ENCODE measurements at regions not wholly inside any gene's neighbourhood (a gene's known extent, or its start where the extent isn't known, plus 50 kb on each side); places are given as distances from the start of the nearest gene placed in this dataset.
"Not testable (repeated sequence)": the region's sequence is repeated elsewhere in the genome, so short reads cannot be mapped to it uniquely, and the experiment has no call there.

DNA sequence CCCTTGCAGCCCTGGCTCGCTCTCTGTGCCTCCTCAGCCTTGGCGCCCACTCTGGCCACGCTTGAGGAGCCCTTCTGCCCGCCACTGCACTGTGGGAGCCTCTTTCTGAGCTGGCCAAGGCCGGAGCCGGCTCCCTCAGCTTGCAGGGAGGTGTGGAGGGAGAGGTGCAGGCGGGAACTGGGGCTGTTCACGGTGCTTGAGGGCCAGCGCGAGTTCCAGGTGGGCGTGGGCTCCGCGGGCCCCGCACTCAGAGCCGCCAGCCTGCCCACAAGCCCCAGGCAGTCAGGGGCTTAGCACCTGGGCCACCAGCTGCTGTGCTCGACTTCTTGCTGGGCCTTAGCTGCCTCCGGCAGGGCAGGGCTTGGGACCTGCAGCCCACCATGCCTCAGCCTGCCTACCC, 861.5 kb upstream of the TPTE start:
- not testable (repeated sequence) for H3K27me3 ChIP-seq (ENCODE audit: low read length); H3K79me2 ChIP-seq (ENCODE audit: insufficient read depth, low read length); H3K27ac ChIP-seq (ENCODE audit: low read depth, low read length); H3K4me3 ChIP-seq (ENCODE audit: insufficient read depth, low read length, poor library complexity, severe bottlenecking); H3K9me3 ChIP-seq (ENCODE audit: insufficient read depth, low read length); H3K9ac ChIP-seq (ENCODE audit: low read length); H3K36me3 ChIP-seq (ENCODE audit: low read length); H3K9me2 ChIP-seq (replicated peaks; ENCODE audit: insufficient read depth, low read length); H4K20me1 ChIP-seq (ENCODE audit: low read depth, low read length); H3K4me2 ChIP-seq (ENCODE audit: low read depth, low read length, poor library complexity, severe bottlenecking); H3F3A ChIP-seq (ENCODE audit: insufficient read depth); H2AFZ ChIP-seq (ENCODE audit: low read depth, low read length, severe bottlenecking)

DNA sequence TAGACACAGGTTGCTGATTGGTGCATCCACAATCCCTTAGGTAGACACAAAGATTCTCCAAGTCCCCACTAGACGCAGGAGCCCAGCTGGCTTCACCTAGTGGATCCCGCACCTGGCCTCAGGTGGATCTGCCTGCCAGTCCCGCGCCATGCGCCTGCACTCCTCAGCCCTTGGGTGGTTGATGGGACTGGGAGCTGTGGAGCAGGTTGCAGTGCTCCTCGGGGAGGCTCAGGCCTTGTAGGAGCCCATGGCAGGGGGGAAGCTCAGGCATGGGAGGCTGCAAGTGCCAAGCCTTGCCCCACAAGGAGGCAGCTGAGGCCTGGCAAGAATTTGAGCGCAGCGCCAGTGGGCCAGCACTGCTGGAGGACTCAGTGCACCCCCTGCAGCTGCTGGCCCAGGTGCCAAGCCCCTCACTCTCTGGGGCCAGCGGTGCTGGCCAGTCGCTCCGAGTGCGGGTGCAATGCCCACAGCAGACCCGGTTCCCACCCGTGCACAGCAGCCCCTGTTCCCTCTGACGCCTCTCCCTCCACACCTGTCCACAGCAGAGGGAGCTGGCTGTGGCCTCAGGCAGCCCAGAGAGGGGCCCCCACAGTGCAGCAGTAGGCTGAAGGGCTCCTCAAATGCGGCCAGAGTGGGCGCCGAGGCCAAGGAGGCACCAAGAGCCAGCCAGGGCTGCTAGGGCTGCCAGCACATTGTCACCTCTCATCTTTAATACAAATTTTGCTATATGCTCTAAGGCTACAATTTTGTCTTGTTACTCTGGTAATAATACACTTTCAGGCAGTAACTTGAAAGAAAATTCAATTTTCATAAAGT, 857.3 kb upstream of the TPTE start:
- H3K9me2 ChIP-seq (replicated peaks; ENCODE audit: insufficient read depth, low read length); H4K20me1 ChIP-seq (ENCODE audit: low read depth, low read length); H3F3A ChIP-seq (ENCODE audit: insufficient read depth); H3K4me3 ChIP-seq (ENCODE audit: insufficient read depth, low read length, poor library complexity, severe bottlenecking); H3K27ac ChIP-seq (ENCODE audit: low read depth, low read length); H3K36me3 ChIP-seq (ENCODE audit: low read length); H3K27me3 ChIP-seq (ENCODE audit: low read length); H3K9ac ChIP-seq (ENCODE audit: low read length); H2AFZ ChIP-seq (ENCODE audit: low read depth, low read length, severe bottlenecking); H3K79me2 ChIP-seq (ENCODE audit: insufficient read depth, low read length); H3K4me2 ChIP-seq (ENCODE audit: low read depth, low read length, poor library complexity, severe bottlenecking); H3K9me3 ChIP-seq (ENCODE audit: insufficient read depth, low read length): not testable (repeated sequence)

DNA sequence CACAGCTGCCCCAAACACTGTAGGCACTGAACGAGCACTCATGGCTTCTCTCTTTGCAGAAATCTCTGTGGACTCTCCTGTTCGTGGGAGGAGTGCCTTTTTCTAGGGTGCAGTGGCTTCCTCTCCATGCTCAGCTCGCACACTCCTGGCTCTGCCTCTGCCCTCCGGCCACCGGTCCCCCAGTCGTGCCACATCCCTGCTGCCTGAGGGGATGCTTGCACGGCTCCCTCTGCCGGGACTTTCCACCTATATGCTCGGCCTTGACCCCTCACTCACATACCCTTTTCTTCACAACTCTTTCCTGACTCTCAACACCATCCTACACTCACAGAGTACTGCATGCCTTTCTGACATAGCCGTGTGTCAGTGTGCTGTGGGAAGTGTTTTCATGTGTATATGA, 845.6 kb upstream of the TPTE start:
- H3K4me3 ChIP-seq (ENCODE audit: insufficient read depth, low read length, poor library complexity, severe bottlenecking); H3K4me2 ChIP-seq (ENCODE audit: low read depth, low read length, poor library complexity, severe bottlenecking); H3K27ac ChIP-seq (ENCODE audit: low read depth, low read length); H2AFZ ChIP-seq (ENCODE audit: low read depth, low read length, severe bottlenecking); H3K27me3 ChIP-seq (ENCODE audit: low read length); H3K9me2 ChIP-seq (replicated peaks; ENCODE audit: insufficient read depth, low read length); H4K20me1 ChIP-seq (ENCODE audit: low read depth, low read length); H3K36me3 ChIP-seq (ENCODE audit: low read length); H3K9me3 ChIP-seq (ENCODE audit: insufficient read depth, low read length); H3F3A ChIP-seq (ENCODE audit: insufficient read depth); H3K79me2 ChIP-seq (ENCODE audit: insufficient read depth, low read length); H3K9ac ChIP-seq (ENCODE audit: low read length): not testable (repeated sequence)

GRCh38 chr21:9679029-9679428, 842.4 kb upstream of the TPTE start:
- not testable (repeated sequence) for H3K9ac ChIP-seq (ENCODE audit: low read length); H3K4me3 ChIP-seq (ENCODE audit: insufficient read depth, low read length, poor library complexity, severe bottlenecking); H3K9me3 ChIP-seq (ENCODE audit: insufficient read depth, low read length); H3K4me2 ChIP-seq (ENCODE audit: low read depth, low read length, poor library complexity, severe bottlenecking); H2AFZ ChIP-seq (ENCODE audit: low read depth, low read length, severe bottlenecking); H3K27ac ChIP-seq (ENCODE audit: low read depth, low read length); H3F3A ChIP-seq (ENCODE audit: insufficient read depth); H3K36me3 ChIP-seq (ENCODE audit: low read length); H4K20me1 ChIP-seq (ENCODE audit: low read depth, low read length); H3K79me2 ChIP-seq (ENCODE audit: insufficient read depth, low read length); H3K27me3 ChIP-seq (ENCODE audit: low read length); H3K9me2 ChIP-seq (replicated peaks; ENCODE audit: insufficient read depth, low read length)

- H3K79me2 ChIP-seq (ENCODE audit: insufficient read depth, low read length); H3K9ac ChIP-seq (ENCODE audit: low read length); H4K20me1 ChIP-seq (ENCODE audit: low read depth, low read length); H3K36me3 ChIP-seq (ENCODE audit: low read length); H3F3A ChIP-seq (ENCODE audit: insufficient read depth); H3K9me2 ChIP-seq (replicated peaks; ENCODE audit: insufficient read depth, low read length); H2AFZ ChIP-seq (ENCODE audit: low read depth, low read length, severe bottlenecking); H3K4me2 ChIP-seq (ENCODE audit: low read depth, low read length, poor library complexity, severe bottlenecking); H3K27me3 ChIP-seq (ENCODE audit: low read length); H3K4me3 ChIP-seq (ENCODE audit: insufficient read depth, low read length, poor library complexity, severe bottlenecking); H3K27ac ChIP-seq (ENCODE audit: low read depth, low read length); H3K9me3 ChIP-seq (ENCODE audit: insufficient read depth, low read length): not testable (repeated sequence)
These were observed 832.4 kb upstream of the TPTE start for GRCh38 chr21:9688945-9689344.

GRCh38 chr21:9690981-9691380, 830.4 kb upstream of the TPTE start:
- H3F3A ChIP-seq (ENCODE audit: insufficient read depth); H3K9me3 ChIP-seq (ENCODE audit: insufficient read depth, low read length); H3K4me2 ChIP-seq (ENCODE audit: low read depth, low read length, poor library complexity, severe bottlenecking); H3K9ac ChIP-seq (ENCODE audit: low read length); H3K4me3 ChIP-seq (ENCODE audit: insufficient read depth, low read length, poor library complexity, severe bottlenecking); H3K27ac ChIP-seq (ENCODE audit: low read depth, low read length); H3K9me2 ChIP-seq (replicated peaks; ENCODE audit: insufficient read depth, low read length); H3K27me3 ChIP-seq (ENCODE audit: low read length); H3K79me2 ChIP-seq (ENCODE audit: insufficient read depth, low read length); H2AFZ ChIP-seq (ENCODE audit: low read depth, low read length, severe bottlenecking); H3K36me3 ChIP-seq (ENCODE audit: low read length); H4K20me1 ChIP-seq (ENCODE audit: low read depth, low read length): not testable (repeated sequence)

- not testable (repeated sequence) for H3F3A ChIP-seq (ENCODE audit: insufficient read depth); H3K4me3 ChIP-seq (ENCODE audit: insufficient read depth, low read length, poor library complexity, severe bottlenecking); H3K4me2 ChIP-seq (ENCODE audit: low read depth, low read length, poor library complexity, severe bottlenecking); H4K20me1 ChIP-seq (ENCODE audit: low read depth, low read length); H2AFZ ChIP-seq (ENCODE audit: low read depth, low read length, severe bottlenecking); H3K79me2 ChIP-seq (ENCODE audit: insufficient read depth, low read length); H3K27me3 ChIP-seq (ENCODE audit: low read length); H3K27ac ChIP-seq (ENCODE audit: low read depth, low read length); H3K9me2 ChIP-seq (replicated peaks; ENCODE audit: insufficient read depth, low read length); H3K36me3 ChIP-seq (ENCODE audit: low read length); H3K9ac ChIP-seq (ENCODE audit: low read length); H3K9me3 ChIP-seq (ENCODE audit: insufficient read depth, low read length)
These were observed 825.6 kb upstream of the TPTE start for GRCh38 chr21:9695759-9696158.

DNA sequence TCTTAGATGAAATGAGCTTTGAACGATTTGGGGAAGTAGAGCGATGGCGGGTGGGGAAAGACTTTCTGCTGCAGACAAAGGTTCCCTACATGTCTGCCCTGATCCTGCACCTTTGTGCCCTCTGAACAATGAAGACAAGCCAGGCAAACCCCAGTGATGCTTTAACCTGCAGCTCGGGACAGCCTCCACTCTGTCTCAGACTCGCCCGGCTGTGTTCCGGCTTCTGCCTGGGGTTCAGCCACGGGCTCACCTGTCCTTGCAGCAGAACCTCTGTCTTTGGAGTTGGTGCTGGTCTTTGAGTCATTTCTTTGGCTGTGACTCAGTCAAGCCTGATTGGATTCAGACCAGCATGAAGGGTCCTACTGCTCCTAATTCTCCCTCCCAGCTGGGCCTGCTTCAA, 823.6 kb upstream of the TPTE start:
- not testable (repeated sequence) for H3K9me3 ChIP-seq (ENCODE audit: insufficient read depth, low read length); H3K9ac ChIP-seq (ENCODE audit: low read length); H3K9me2 ChIP-seq (replicated peaks; ENCODE audit: insufficient read depth, low read length); H2AFZ ChIP-seq (ENCODE audit: low read depth, low read length, severe bottlenecking); H4K20me1 ChIP-seq (ENCODE audit: low read depth, low read length); H3K79me2 ChIP-seq (ENCODE audit: insufficient read depth, low read length); H3K27me3 ChIP-seq (ENCODE audit: low read length); H3K36me3 ChIP-seq (ENCODE audit: low read length); H3K27ac ChIP-seq (ENCODE audit: low read depth, low read length); H3K4me3 ChIP-seq (ENCODE audit: insufficient read depth, low read length, poor library complexity, severe bottlenecking); H3F3A ChIP-seq (ENCODE audit: insufficient read depth); H3K4me2 ChIP-seq (ENCODE audit: low read depth, low read length, poor library complexity, severe bottlenecking)
